ENCODE measurements at regions not wholly inside any gene's neighbourhood (a gene's known extent, or its start where the extent isn't known, plus 50 kb on each side); places are given as distances from the start of the nearest gene placed in this dataset.

DNA sequence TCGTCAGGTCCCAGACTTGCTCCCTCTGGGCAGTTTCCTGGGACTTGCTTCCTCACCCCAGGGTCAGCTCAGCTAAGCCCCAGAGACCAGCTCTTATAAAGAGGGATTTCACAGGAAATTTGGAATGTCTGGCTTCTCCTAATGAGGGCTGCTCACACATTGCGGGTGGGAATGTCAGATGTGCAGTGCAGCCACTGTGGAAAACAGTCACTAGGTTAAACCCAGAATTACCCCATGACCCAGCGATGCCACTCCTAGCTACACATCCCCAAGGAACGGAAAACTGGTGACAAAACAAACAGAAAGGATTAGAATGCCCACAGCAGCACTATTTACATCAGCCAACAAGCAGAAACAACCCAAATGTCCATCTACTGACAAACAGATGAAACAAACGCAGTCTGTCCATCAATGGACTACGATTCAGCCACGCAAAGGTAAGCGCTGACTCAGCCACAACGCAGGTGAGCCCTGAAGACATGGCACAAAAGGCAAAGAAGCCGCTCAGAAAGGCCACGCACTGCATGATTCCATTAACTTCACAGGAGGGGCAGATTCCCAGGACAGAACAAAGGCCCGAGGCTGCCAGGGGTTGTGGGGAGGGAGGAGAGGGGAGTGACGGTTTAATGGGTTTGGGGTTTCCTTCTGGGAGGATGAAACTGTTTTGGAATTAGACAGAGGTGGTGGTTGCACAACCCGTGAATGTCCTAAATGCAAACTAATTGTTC, 63.0 kb downstream of the NCOR2 start:
- in situ Hi-C loops (cut with MboI; ENCODE audit: low sequenced_read_pairs) = no loop called here

- in situ Hi-C loops (cut with MboI; ENCODE audit: low sequenced_read_pairs) = no loop called here
These were observed 64.1 kb downstream of the NCOR2 start for GRCh38 chr12:124503305-124503704.

DNA sequence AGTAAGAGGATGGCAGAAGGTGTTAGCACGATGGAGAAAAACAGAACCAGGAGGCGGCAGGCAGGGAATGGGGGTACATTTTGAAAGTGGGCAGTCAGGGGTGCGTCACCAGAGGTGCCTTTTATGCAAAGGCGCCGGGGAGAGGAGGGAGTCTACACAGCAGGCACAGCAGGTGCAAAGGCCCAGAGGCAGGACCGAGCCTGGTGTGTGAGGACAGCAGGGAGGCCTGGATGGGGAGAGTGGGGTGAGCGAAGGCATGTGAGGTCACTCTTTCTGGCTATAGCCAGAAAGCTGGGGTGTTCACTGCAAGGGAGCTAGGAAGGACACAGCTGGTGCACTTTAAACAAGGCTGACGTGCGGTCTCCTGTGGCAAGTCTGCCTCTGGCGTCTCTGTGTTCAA, 65.0 kb downstream of the NCOR2 start:
- in situ Hi-C loops (cut with MboI; ENCODE audit: low sequenced_read_pairs) = no loop called here

DNA sequence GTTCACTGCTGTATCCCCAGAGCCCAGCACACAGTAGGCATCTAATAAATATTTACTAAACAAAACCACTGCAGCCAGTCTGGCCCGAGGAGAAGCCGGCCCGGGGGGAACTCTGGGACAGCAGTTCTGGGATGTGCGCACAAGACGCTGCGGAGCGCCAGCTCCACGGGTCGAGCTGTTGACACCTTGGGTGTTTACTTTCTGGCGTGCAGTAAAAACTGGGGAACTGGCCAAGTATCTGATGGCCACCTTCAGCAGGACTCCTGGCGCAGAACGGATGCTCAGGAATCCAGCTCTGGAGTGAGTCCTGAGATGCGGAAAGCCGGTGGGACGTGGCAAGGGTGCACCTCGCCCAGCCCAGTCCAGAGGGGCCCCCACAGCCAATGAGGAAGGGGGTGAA, 65.6 kb downstream of the NCOR2 start:
- in situ Hi-C loops (cut with MboI; ENCODE audit: low sequenced_read_pairs) = no loop called here

DNA sequence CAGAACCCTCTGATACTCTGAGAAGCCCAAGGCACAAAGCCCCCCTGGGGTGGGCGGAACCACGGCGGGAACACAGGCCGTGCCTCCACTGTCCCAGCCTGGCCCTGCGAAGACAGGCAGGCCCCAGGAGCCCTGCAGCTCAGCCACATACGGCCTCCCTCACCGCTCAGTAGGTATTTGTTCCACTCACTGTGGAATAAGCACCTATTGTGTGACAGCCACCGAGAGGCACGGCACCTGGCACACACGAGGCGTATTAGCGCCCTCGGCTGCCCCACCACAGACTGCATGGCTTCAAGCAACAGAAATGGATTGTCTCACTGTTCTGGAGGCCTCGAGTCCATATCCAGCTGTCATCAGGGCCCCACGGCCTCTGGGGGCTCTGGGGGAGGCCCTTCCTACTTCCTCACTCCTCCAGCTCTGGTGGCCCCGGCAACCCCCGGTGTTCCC, 66.3 kb downstream of the NCOR2 start:
- in situ Hi-C loops (cut with MboI; ENCODE audit: low sequenced_read_pairs) = no loop called here

GRCh38 chr12:124499898-124500244, 67.5 kb downstream of the NCOR2 start:
- in situ Hi-C loops (cut with MboI; ENCODE audit: low sequenced_read_pairs) = no loop called here

DNA sequence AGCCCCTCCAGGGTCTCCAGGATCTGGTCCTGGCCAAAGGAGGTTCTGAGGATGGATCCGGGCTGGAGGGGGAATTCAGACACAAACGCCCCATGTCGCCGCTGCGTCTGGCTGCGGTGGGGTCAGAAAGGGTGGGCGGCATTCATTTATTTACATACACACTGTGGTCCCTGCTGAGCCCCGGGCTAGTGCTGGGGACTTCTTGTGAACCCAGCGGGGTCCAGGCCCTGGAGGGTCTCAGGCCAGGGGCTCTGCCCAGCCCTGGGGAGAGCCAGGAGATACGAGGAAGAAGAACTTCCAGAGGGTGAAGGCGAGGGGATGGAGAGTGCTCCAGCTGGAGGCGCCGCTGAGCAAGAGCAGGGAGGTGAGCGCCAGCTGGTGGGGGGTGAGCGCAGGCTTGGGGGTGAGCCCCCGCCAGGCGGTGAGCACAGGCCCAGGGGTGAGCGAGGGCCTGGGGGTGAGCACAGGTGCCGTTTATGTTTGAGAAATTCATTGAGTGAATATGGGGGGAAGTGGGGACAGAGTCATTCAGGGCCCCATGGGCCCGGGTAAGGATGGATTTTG, 68.1 kb downstream of the NCOR2 start:
- in situ Hi-C loops (cut with MboI; ENCODE audit: low sequenced_read_pairs) = no loop called here

DNA sequence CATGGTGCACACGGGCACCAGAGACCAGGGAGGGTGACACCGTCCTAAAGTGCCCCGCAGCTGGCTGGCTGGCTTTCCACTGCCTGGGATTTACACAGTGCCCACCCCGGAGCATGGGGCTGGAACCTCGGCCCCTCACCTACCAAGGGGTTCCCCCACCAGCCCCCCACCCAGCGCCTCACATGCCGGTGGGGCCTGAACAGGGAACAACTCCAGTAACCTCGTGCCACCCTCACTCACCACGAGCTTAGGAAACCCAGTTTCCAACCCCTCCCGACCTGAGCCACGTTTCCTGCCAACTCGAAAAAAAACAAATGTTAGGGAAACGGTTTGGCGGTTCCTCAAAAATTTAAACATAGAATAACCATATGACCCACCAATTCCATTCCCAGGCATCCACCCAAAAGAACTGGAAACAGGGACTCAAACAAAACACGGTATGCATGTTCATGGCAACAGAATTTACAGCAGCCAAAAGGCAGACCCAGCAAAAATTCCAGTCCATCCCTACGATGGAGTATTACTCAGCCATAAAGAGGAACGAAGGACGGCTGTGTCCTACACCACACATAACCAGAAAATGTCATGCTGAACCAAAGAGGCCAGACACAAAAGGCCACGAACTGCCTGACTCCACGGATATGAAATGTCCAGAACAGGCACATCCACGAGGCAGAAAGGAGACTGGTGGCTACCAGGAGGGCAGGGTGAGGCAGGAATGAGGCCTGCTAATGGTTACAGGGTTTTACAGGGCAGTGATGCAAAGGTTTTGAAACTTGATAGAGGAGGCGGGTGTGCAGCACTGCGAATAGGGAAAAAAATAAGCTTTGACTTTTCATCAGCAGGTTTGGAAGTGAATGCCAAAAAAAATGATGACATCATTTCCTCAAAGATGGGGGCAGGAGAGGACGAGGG, 68.9 kb downstream of the NCOR2 start:
- in situ Hi-C loops (cut with MboI; ENCODE audit: low sequenced_read_pairs) = no loop called here

DNA sequence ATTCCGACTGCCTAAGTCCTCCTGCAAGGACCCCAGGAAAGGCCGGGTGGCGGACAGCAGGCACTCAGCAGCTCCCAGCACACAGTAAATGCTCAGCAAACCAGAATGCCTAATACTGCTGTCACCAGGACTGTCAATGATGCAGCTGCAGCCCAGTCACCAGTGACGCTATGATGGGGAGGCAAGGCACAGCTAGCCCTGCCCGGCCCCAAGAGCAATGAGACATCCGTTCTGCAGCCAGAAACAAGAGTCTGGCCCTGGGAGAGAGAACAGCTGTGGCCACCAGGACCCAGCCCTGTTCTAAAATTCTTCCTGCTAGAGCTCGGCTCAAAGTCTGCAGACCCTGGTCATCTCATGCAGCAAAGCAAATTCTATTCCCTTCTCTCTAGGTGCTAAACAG, 69.8 kb downstream of the NCOR2 start:
- in situ Hi-C loops (cut with MboI; ENCODE audit: low sequenced_read_pairs) = no loop called here

GRCh38 chr12:124497039-124497438, 70.4 kb downstream of the NCOR2 start:
- in situ Hi-C loops (cut with MboI; ENCODE audit: low sequenced_read_pairs) = no loop called here

- in situ Hi-C loops (cut with MboI; ENCODE audit: low sequenced_read_pairs) = no loop called here
These were observed 70.8 kb downstream of the NCOR2 start for GRCh38 chr12:124496584-124496983.

GRCh38 chr12:124495194-124495983, 72.0 kb downstream of the NCOR2 start:
- in situ Hi-C loops (cut with MboI; ENCODE audit: low sequenced_read_pairs) = no loop called here

- in situ Hi-C loops (cut with MboI; ENCODE audit: low sequenced_read_pairs) = no loop called here
These were observed 72.7 kb downstream of the NCOR2 start for GRCh38 chr12:124494751-124495129.

DNA sequence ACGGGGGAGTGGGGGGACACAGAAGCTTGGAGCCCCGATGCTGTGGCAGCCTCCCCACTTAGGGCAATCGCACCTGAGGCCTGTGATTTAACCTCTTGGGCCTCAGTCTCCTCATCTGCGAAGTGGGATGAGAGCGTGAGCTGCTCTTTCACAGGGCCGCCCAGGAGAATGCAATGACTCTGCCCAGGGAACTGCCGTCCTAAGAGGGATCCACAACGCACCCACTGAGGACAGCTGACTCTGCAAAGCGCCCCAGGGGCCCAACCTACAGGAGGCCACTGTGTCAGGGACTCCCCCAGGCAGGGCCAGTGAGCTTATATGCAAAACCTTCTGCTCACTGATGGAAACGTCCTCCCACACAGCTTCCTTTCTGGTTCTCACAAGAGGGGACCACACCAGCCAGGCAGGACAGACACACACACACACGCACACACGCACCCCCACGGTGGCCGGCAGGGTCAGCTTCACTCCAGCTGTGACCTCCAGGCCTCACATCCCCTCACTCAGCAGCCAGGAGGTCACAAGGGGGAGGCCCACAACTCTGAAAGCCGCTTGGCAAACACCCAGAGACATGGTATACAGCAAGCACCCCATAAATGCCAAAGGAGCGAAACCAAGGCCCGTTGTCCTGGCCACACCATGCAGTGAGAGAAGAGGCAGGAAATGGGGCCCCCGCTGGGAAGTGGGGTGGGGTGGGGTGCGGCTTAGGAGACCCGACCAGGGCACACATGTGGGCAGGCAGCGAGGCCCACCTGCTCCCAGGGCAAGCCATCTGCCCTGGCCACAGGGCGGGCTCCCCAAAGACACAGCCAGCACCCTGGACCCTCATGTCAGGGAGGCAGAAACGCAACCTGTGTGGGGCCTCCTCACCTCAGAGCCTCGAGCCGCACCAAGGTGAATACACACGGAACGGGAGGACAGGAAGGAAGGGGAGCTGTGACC, 73.3 kb downstream of the NCOR2 start:
- in situ Hi-C loops (cut with MboI; ENCODE audit: low sequenced_read_pairs) = no loop called here

DNA sequence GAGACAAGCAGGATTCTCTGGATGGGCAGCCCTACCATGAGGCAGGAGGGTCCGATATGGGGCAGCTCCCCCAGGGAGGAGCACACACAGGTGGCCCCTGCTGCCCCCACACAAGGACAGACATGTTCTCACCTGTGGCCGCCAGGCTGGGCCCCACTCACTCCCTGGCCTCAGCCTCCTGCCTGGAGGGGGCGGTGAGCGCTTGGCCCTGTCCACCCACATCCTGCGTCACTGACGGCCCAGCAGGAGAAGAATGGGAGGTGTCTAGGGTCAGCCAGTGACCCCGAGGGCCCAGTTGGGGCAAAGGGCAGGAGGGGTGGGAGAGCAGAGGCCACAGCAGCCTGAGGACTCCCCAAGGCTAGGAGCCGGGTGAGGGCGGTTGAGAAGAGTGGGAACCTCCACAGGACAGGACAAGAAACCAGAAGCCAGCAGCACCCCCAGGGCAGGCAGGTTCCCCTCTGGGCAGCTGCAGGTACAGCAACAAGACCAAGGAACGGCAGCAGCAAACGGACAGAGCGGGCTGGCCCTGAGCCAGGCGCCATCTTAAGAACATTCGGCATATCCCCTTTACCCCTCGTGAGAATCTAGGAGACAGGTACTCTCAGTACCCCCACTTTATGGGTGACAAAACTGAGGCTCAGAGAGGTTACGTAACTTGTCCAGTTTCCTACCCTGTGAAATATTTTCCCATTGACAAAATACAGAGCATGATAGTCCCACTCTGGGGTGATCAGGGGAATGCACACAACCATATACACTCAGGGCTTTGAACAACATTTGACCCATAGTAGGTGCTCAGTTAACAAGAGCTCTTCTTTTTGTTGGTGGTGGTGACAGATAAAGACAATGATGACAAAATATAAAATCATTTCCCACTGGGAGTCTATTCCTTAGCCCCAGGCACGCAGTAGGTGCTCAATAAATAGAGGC, 74.3 kb downstream of the NCOR2 start:
- in situ Hi-C loops (cut with MboI; ENCODE audit: low sequenced_read_pairs) = no loop called here

- in situ Hi-C loops (cut with MboI; ENCODE audit: low sequenced_read_pairs) = no loop called here
These were observed 75.5 kb downstream of the NCOR2 start for GRCh38 chr12:124491856-124492420.

GRCh38 chr12:124491310-124491709, 76.1 kb downstream of the NCOR2 start:
- in situ Hi-C loops (cut with MboI; ENCODE audit: low sequenced_read_pairs) = no loop called here

DNA sequence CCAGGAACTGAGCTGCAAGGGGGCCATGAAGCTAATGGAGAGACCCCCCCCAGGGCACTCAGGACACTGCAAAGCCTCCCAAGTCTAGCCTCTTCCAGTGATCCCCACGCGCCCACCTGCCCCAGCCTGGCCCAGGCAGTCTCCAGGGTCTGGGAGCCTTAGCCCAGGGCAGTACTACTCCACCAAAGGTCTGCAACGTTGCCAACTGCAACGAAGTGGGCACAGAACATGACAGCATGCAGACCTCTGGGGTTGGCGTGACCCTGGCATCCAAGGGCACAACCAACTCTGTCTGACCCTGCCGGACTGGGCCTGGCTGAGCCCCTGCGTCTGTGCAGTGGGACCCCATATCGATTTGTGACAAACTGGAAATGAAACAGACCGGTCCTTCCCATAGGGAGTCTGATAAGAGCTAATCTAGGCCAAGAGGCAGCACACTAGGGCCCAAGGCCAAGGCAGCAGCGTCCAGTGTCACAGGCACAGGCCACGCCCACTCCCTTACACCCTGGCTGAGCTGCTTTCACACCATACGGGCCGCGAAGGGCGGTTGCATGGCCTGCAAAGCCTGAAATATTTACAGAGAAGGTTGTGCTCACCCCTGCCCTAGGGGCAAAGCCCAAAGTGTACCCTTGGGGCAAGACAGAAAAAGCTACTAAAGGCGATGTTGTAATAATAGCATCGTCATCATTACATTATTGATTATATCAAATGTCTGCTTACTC, 76.7 kb downstream of the NCOR2 start:
- in situ Hi-C loops (cut with MboI; ENCODE audit: low sequenced_read_pairs) = no loop called here
